GM12892 (cell line): ENCODE measurements at regions not wholly inside any gene's neighbourhood (a gene's known extent, or its start where the extent isn't known, plus 50 kb on each side); places are given as distances from the start of the nearest gene placed in this dataset.

Experiments
- POLR2A ChIP-seq: IDR thresholded peaks from 2 replicates; pipeline ENCODE4 v1.6.1; 2011; ENCODE audit warnings: low read depth, low read length, control low read depth
- TAF1 ChIP-seq: IDR thresholded peaks from 2 replicates; pipeline ENCODE4 v1.6.1; 2011; ENCODE audit warnings: low read depth, mild to moderate bottlenecking, control low read depth, low read length, borderline replicate concordance

DNA sequence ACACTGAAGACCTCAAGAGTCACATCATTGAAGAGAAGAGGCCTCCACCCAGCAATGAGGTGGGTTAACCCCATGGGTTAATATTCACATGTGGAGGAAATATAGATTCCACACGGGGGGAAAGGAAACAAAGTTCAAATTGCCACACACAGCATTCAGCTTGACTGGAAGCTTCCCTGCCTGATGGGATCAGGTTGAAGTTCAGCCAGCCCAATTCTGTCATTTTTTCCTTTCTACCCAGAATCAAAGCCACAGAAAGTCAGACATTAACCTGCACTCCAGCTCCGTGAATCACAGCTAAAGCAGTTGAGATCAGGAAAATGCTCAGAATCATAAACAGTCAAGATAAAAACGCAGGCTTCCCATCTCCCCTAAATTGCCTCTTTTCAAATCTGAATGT is 208.7 kb upstream of the OBI1 start:
- TF ChIP-seq POLR2A, result no peak
- no peak for TF ChIP-seq TAF1
